Neuronal stem cell (in vitro differentiated cells): ENCODE measurements at regions not wholly inside any gene's neighbourhood (a gene's known extent, or its start where the extent isn't known, plus 50 kb on each side); places are given as distances from the start of the nearest gene placed in this dataset.
A peak's percentile ranks its signal among the peaks of the same experiment; 100 is the strongest.

ENCODE experiments used
- DNase-seq: peaks from one replicate; pipeline ENCODE4 v3.0.0-alpha.2; 2013; ENCODE audit warnings: low spot score
- H2AFZ ChIP-seq: one replicate; pipeline ENCODE4 v1.6.1; 2013; ENCODE audit warnings: mild to moderate bottlenecking, low read length, inconsistent platforms
- H2AK5ac ChIP-seq: 2 replicates; pipeline ENCODE4 v1.6.1; 2013; ENCODE audit warnings: low read depth, mild to moderate bottlenecking, inconsistent platforms, low read length, moderate library complexity, mixed read lengths
- H2BK120ac ChIP-seq: 2 replicates; pipeline ENCODE4 v1.6.1; 2013; ENCODE audit warnings: low read depth, mild to moderate bottlenecking, inconsistent platforms, low read length, moderate library complexity, mixed read lengths
- H2BK12ac ChIP-seq: one replicate; pipeline ENCODE4 v1.6.1; 2013; ENCODE audit warnings: low read length, inconsistent platforms
- H2BK15ac ChIP-seq: 2 replicates; pipeline ENCODE4 v1.6.1; 2013; ENCODE audit warnings: mild to moderate bottlenecking, low read length, inconsistent platforms, mixed read lengths
- H2BK5ac ChIP-seq: one replicate; pipeline ENCODE4 v1.6.1; 2013; ENCODE audit warnings: inconsistent platforms, mild to moderate bottlenecking, low read length, moderate library complexity
- H3K14ac ChIP-seq: one replicate; pipeline ENCODE4 v1.6.1; 2013; ENCODE audit warnings: low read length, inconsistent platforms
- H3K18ac ChIP-seq: 2 replicates; pipeline ENCODE4 v1.6.1; 2013; ENCODE audit warnings: low read length, inconsistent platforms
- H3K23ac ChIP-seq: 2 replicates; pipeline ENCODE4 v1.6.1; 2013; ENCODE audit warnings: low read depth, mild to moderate bottlenecking, mixed read lengths, low read length, inconsistent platforms; ENCODE audit not compliant: poor library complexity
- H3K27ac ChIP-seq: replicated peaks from 3 replicates; pipeline ENCODE4 v1.5.1; 2013; ENCODE audit warnings: low read length, inconsistent platforms
- H3K27me3 ChIP-seq, 3 experiments: 2 replicates each; pipeline ENCODE4 v1.6.1; 2013; ENCODE audit warnings: low read length in 3 of 3, mild to moderate bottlenecking in 2 of 3, inconsistent platforms in 1 of 3, low read depth in 1 of 3, mixed read lengths in 1 of 3, moderate library complexity in 1 of 3; ENCODE audit not compliant: control insufficient read depth in 3 of 3, insufficient read depth in 3 of 3
- H3K36me3 ChIP-seq, 2 donors: replicated peaks in 1 of 2; 2 replicates each; pipeline ENCODE4 v1.6.1; 2013; ENCODE audit warnings: low read length in 2 of 2; ENCODE audit not compliant: control insufficient read depth in 2 of 2, insufficient read depth in 2 of 2
- H3K4ac ChIP-seq: 2 replicates; pipeline ENCODE4 v1.6.1; 2013; ENCODE audit warnings: inconsistent platforms, mild to moderate bottlenecking, low read length, moderate library complexity
- H3K4me1 ChIP-seq, 2 donors: 1 replicate in 1 of 2; 2 replicates in 1 of 2; pipeline ENCODE4 v1.6.1; 2013; ENCODE audit warnings: low read length in 2 of 2, low read depth in 1 of 2; ENCODE audit not compliant: control insufficient read depth in 2 of 2, insufficient read depth in 1 of 2
- H3K4me2 ChIP-seq: one replicate; pipeline ENCODE4 v1.6.1; 2013; ENCODE audit warnings: mild to moderate bottlenecking, low read length, inconsistent platforms; ENCODE audit not compliant: insufficient read depth, poor library complexity, severe bottlenecking
- H3K4me3 ChIP-seq, 2 donors: 2 replicates each; pipeline ENCODE4 v1.5.1; 2013; ENCODE audit warnings: low read length in 2 of 2, mild to moderate bottlenecking in 2 of 2, inconsistent platforms in 1 of 2, moderate library complexity in 1 of 2
- H3K79me1 ChIP-seq: one replicate; pipeline ENCODE4 v1.6.1; 2013; ENCODE audit warnings: low read depth, mild to moderate bottlenecking, inconsistent platforms, low read length, moderate library complexity
- H3K9ac ChIP-seq: one replicate; pipeline ENCODE4 v1.6.1; 2013; ENCODE audit warnings: mild to moderate bottlenecking, low read depth, low read length, inconsistent platforms; ENCODE audit not compliant: poor library complexity
- H3K9me3 ChIP-seq, 2 donors: replicated peaks in 1 of 2; 2 replicates each; pipeline versions ENCODE3 to v1.6.1; 2013; ENCODE audit warnings: low read length in 2 of 2, mild to moderate bottlenecking in 2 of 2, inconsistent platforms in 1 of 2, low read depth in 1 of 2, mixed read lengths in 1 of 2, moderate library complexity in 1 of 2; ENCODE audit not compliant: control insufficient read depth in 2 of 2, insufficient read depth in 1 of 2
- H4K8ac ChIP-seq: one replicate; pipeline ENCODE4 v1.6.1; 2013; ENCODE audit warnings: low read depth, mild to moderate bottlenecking, inconsistent platforms, low read length, moderate library complexity
- H4K91ac ChIP-seq: one replicate; pipeline ENCODE4 v1.6.1; 2013; ENCODE audit warnings: low read length, low read depth, mild to moderate bottlenecking, inconsistent platforms; ENCODE audit not compliant: poor library complexity
- WGBS, 2 donors: extraction: QIAGEN DNeasy Blood & Tissue Kit; methylation state at CpG; one replicate each; pipeline ENCODE4 v1.1.7; 2013; ENCODE audit warnings: missing lambda C conversion rate in 2 of 2, mixed read lengths in 1 of 2; ENCODE audit not compliant: insufficient read length in 2 of 2, insufficient replicate concordance in 1 of 2; ENCODE audit errors: extremely low coverage in 2 of 2; 5-methylcytosine and 5-hydroxymethylcytosine counted together

GRCh38 chr4:38242822-38243387 is 282.7 kb downstream of the PTTG2 start:
- Histone ChIP-seq H2BK120ac (no peak overlapping the region), H3K27ac (no peak overlapping the region), H3K79me1 (peaks cover 2% of the 10 kb centered on the region), H3K9ac (no peak overlapping the region), H3K36me3 (peaks cover 0 to 2% of the 10 kb centered on the region in 2 donors), H3K23ac (no peak overlapping the region), H2BK15ac (no peak overlapping the region), H3K27me3 (peaks cover 0 to 4% (median 0%) of the 10 kb centered on the region in 3 experiments), H2AFZ (no peak overlapping the region), H2BK5ac (no peak overlapping the region), H2AK5ac (no peak overlapping the region), H3K4me2 (no peak overlapping the region), H3K14ac (no peak overlapping the region), H4K8ac (no peak overlapping the region), H3K4me3 (no peak overlapping the region), H3K9me3 (peaks cover 0 to 6% of the 10 kb centered on the region in 2 donors), H3K18ac (no peak overlapping the region), H4K91ac (no peak overlapping the region), H2BK12ac (no peak overlapping the region), H3K4ac (no peak overlapping the region), H3K4me1 (peaks cover 0 to 6% of the 10 kb centered on the region in 2 donors)
- no CpG with 5 or more reads among the region's 4 CpGs for WGBS, 2 donors
- DNase-seq: no peak

GRCh38 chr4:38243388-38244053 is 283.3 kb downstream of the PTTG2 start:
- Histone ChIP-seq H2AFZ (no peak overlapping the region), H3K14ac (peak overlapping the region; percentile 79), H3K18ac (peak overlapping the region; percentile 60), H2AK5ac (no peak overlapping the region), H2BK120ac (no peak overlapping the region), H2BK5ac (no peak overlapping the region), H3K9me3 (peaks cover 0 to 6% of the 10 kb centered on the region in 2 donors), H3K4me3 (peak overlapping the region in 1 of 2 donors; percentile 70), H3K9ac (peak overlapping the region; percentile 74), H3K23ac (peak overlapping the region; percentile 81), H4K91ac (peak overlapping the region; percentile 59), H3K4me2 (no peak overlapping the region), H2BK12ac (no peak overlapping the region), H3K27ac (no peak overlapping the region), H3K4ac (no peak overlapping the region), H3K79me1 (peaks cover 2% of the 10 kb centered on the region), H3K4me1 (peaks cover 0 to 6% of the 10 kb centered on the region in 2 donors), H4K8ac (peak overlapping the region; percentile 99), H3K36me3 (peaks cover 0 to 2% of the 10 kb centered on the region in 2 donors), H3K27me3 (peaks cover 0 to 4% (median 0%) of the 10 kb centered on the region in 3 experiments), H2BK15ac (no peak overlapping the region)
- WGBS, 2 donors: 100% methylated on average over 1 of the region's 6 CpGs; no CpG with 5 or more reads in 1 of the 2 donors
- DNase-seq: no peak

GRCh38 chr4:38254825-38255224 is 294.6 kb downstream of the PTTG2 start:
- H4K91ac ChIP-seq: no peak overlapping the region
- no peak overlapping the region for H3K4me2 ChIP-seq
- H3K27me3 ChIP-seq: no peaks in the 10 kb centered on the region
- no peaks in the 10 kb centered on the region for H3K36me3 ChIP-seq
- peaks cover under 1% of the 10 kb centered on the region for H3K79me1 ChIP-seq
- no peak for DNase-seq
- no peak overlapping the region for H3K27ac ChIP-seq
- H4K8ac ChIP-seq: no peak overlapping the region
- H3K9me3 ChIP-seq: peaks cover 4 to 5% of the 10 kb centered on the region in 2 donors
- no peak overlapping the region for H2BK120ac ChIP-seq
- H2BK5ac ChIP-seq: no peak overlapping the region
- no peak overlapping the region for H2AFZ ChIP-seq
- H3K9ac ChIP-seq: no peak overlapping the region
- no peak overlapping the region for H2BK15ac ChIP-seq
- WGBS, 2 donors: no CpG with 5 or more reads among the region's 1 CpG
- no peaks in the 10 kb centered on the region for H3K4me1 ChIP-seq
- no peak overlapping the region for H3K4me3 ChIP-seq
- H3K4ac ChIP-seq: no peak overlapping the region
- no peak overlapping the region for H3K18ac ChIP-seq
- no peak overlapping the region for H3K23ac ChIP-seq
- H2AK5ac ChIP-seq: no peak overlapping the region
- H3K14ac ChIP-seq: no peak overlapping the region
- no peak overlapping the region for H2BK12ac ChIP-seq

GRCh38 chr4:38255572-38255971 is 295.4 kb downstream of the PTTG2 start:
- H3K27me3 ChIP-seq: no peaks in the 10 kb centered on the region
- DNase-seq: no peak
- H4K8ac ChIP-seq: no peak overlapping the region
- no peak overlapping the region for H2AK5ac ChIP-seq
- peaks cover 1% of the 10 kb centered on the region for H3K79me1 ChIP-seq
- no peaks in the 10 kb centered on the region for H3K36me3 ChIP-seq
- H3K18ac ChIP-seq: no peak overlapping the region
- no peak overlapping the region for H2BK15ac ChIP-seq
- H3K4me1 ChIP-seq: no peaks in the 10 kb centered on the region
- no peak overlapping the region for H3K4me2 ChIP-seq
- no peak overlapping the region for H4K91ac ChIP-seq
- H3K4me3 ChIP-seq: no peak overlapping the region
- no peak overlapping the region for H3K4ac ChIP-seq
- no peak overlapping the region for H2AFZ ChIP-seq
- no peak overlapping the region for H2BK12ac ChIP-seq
- no peak overlapping the region for H2BK5ac ChIP-seq
- H2BK120ac ChIP-seq: no peak overlapping the region
- H3K14ac ChIP-seq: no peak overlapping the region
- no peak overlapping the region for H3K27ac ChIP-seq
- whole genome bisulfite sequencing, 2 donors: no CpG with 5 or more reads among the region's 2 CpGs
- no peak overlapping the region for H3K23ac ChIP-seq
- peaks cover 4 to 5% of the 10 kb centered on the region in 2 donors for H3K9me3 ChIP-seq
- no peak overlapping the region for H3K9ac ChIP-seq
